ENCODE measurements at regions not wholly inside any gene's neighbourhood (a gene's known extent, or its start where the extent isn't known, plus 50 kb on each side); places are given as distances from the start of the nearest gene placed in this dataset.

- TF ChIP-seq CBX8 (IDR thresholded peaks at IDR 0.05; ENCODE audit: borderline replicate concordance, low read depth, low read length) (no peak), JUN (IDR thresholded peaks at IDR 0.05; ENCODE audit: low read depth, low read length) (no peak), SUZ12 (IDR thresholded peaks at IDR 0.05; ENCODE audit: low read length) (no peak), KDM1A (IDR thresholded peaks at IDR 0.05; ENCODE audit: borderline replicate concordance, low read length) (peak; percentile 99), KDM4A (IDR thresholded peaks at IDR 0.05; ENCODE audit: low read depth, low read length, severe bottlenecking) (no peak), RAD21 (IDR thresholded peaks at IDR 0.05 in 1 of 2, conservative IDR thresholded peaks at IDR 0.05 in 1 of 2; ENCODE audit: low read depth in 2 of 2, low read length in 2 of 2) (peak; percentile 94 to 97), MAX (IDR thresholded peaks at IDR 0.05) (peak; percentile 67), TEAD4 (IDR thresholded peaks at IDR 0.05; ENCODE audit: low read depth, low read length) (peak; percentile 67), SP2 (IDR thresholded peaks at IDR 0.05; ENCODE audit: low read length) (no peak), ZNF274 (IDR thresholded peaks at IDR 0.05; ENCODE audit: borderline replicate concordance, extremely low read depth, low read length) (no peak), PHF8 (conservative IDR thresholded peaks at IDR 0.05; ENCODE audit: low read depth, low read length) (no peak), CTCF (IDR thresholded peaks at IDR 0.05; ENCODE audit: control extremely low read depth in 1 of 3, insufficient read depth in 1 of 3, low read depth in 1 of 3, low read length in 3 of 3) (peak; percentile 92 to 97 (median 94))
Observed at GRCh38 chr18:37778417-37779165, 213.0 kb upstream of the CELF4 start (continued).

Measured in H1 (cell line).